ENCODE measurements at regions not wholly inside any gene's neighbourhood (a gene's known extent, or its start where the extent isn't known, plus 50 kb on each side); places are given as distances from the start of the nearest gene placed in this dataset.

GRCh38 chr13:75216038-75216437 is 265.9 kb downstream of the TBC1D4 start:
- ATAC-seq, result no peak
- no peak for DNase-seq

GRCh38 chr13:75214846-75215245 is 267.1 kb downstream of the TBC1D4 start:
- Histone ChIP-seq H3K27me3 (ENCODE audit: control insufficient read depth, insufficient read depth) (no peaks in the 10 kb centered on the region), H3K9me3 (ENCODE audit: control insufficient read depth, low read length) (no peaks in the 10 kb centered on the region), H3K27ac (ENCODE audit: low read length) (no peak overlapping the region), H3K4me3 (ENCODE audit: low read length) (no peak overlapping the region), H3K4me1 (ENCODE audit: control insufficient read depth, insufficient read depth, low read length) (no peaks in the 10 kb centered on the region)
- WGBS, result 97% methylated on average over 2 of the region's 2 CpGs
- ATAC-seq (no peak), DNase-seq (no peak)
- intact Hi-C loops (cut with DNase I), result no loop called here

More at GRCh38 chr13:75216038-75216437, 265.9 kb downstream of the TBC1D4 start:
- no peaks in the 10 kb centered on the region for H3K27me3 ChIP-seq (ENCODE audit: control insufficient read depth, insufficient read depth)
- H3K4me1 ChIP-seq (ENCODE audit: control insufficient read depth, insufficient read depth, low read length), result no peaks in the 10 kb centered on the region
- H3K4me3 ChIP-seq (ENCODE audit: low read length), result no peak overlapping the region
- no peak overlapping the region for H3K27ac ChIP-seq (ENCODE audit: low read length)
- WGBS, result 28% methylated on average over 7 of the region's 7 CpGs
- H3K9me3 ChIP-seq (ENCODE audit: control insufficient read depth, low read length), result no peaks in the 10 kb centered on the region
- intact Hi-C loops (cut with DNase I), result no loop called here

GRCh38 chr13:75202981-75203380 is 279.0 kb downstream of the TBC1D4 start:
- no peaks in the 10 kb centered on the region for H3K4me1 ChIP-seq (ENCODE audit: control insufficient read depth, insufficient read depth, low read length)
- DNase-seq (no peak), ATAC-seq (no peak)
- H3K4me3 ChIP-seq (ENCODE audit: low read length), result no peak overlapping the region
- no peaks in the 10 kb centered on the region for H3K9me3 ChIP-seq (ENCODE audit: control insufficient read depth, low read length)
- WGBS, result 96% methylated on average over 3 of the region's 3 CpGs
- no peak overlapping the region for H3K27ac ChIP-seq (ENCODE audit: low read length)
- no peaks in the 10 kb centered on the region for H3K27me3 ChIP-seq (ENCODE audit: control insufficient read depth, insufficient read depth)
- intact Hi-C loops (cut with DNase I), result no loop called here

- peak; percentile 22 to 54 (median 41) for DNase-seq
- H3K27ac ChIP-seq (ENCODE audit: low read length), result no peak overlapping the region
Observed at GRCh38 chr13:75197803-75198202, 284.2 kb downstream of the TBC1D4 start.

GRCh38 chr13:75196147-75196837 is 285.7 kb downstream of the TBC1D4 start:
- no peak for DNase-seq
- H3K27me3 ChIP-seq (ENCODE audit: control insufficient read depth, insufficient read depth), result no peaks in the 10 kb centered on the region
- H3K9me3 ChIP-seq (ENCODE audit: control insufficient read depth, low read length), result no peaks in the 10 kb centered on the region
- no peak overlapping the region for H3K4me3 ChIP-seq (ENCODE audit: low read length)
- peak in 1 of 2 donors; percentile 30 for ATAC-seq
- peaks cover 5% of the 10 kb centered on the region for H3K4me1 ChIP-seq (ENCODE audit: control insufficient read depth, insufficient read depth, low read length)
- H3K27ac ChIP-seq (ENCODE audit: low read length), result no peak overlapping the region
- 45% methylated on average over 4 of the region's 4 CpGs for WGBS
- intact Hi-C loops (cut with DNase I), result no loop called here

More at GRCh38 chr13:75197803-75198202, 284.2 kb downstream of the TBC1D4 start:
- Histone ChIP-seq H3K9me3 (ENCODE audit: control insufficient read depth, low read length) (no peaks in the 10 kb centered on the region), H3K4me3 (ENCODE audit: low read length) (no peak overlapping the region), H3K27me3 (ENCODE audit: control insufficient read depth, insufficient read depth) (no peaks in the 10 kb centered on the region), H3K4me1 (ENCODE audit: control insufficient read depth, insufficient read depth, low read length) (peaks cover 5% of the 10 kb centered on the region)
- no peak for ATAC-seq
- intact Hi-C loops (cut with DNase I), result no loop called here
- 25% methylated on average over 4 of the region's 4 CpGs for WGBS

GRCh38 chr13:75195495-75196146 is 286.3 kb downstream of the TBC1D4 start:
- Histone ChIP-seq H3K27ac (ENCODE audit: low read length) (peak overlapping the region; percentile 60), H3K4me1 (ENCODE audit: control insufficient read depth, insufficient read depth, low read length) (peaks cover 5% of the 10 kb centered on the region), H3K9me3 (ENCODE audit: control insufficient read depth, low read length) (no peaks in the 10 kb centered on the region), H3K27me3 (ENCODE audit: control insufficient read depth, insufficient read depth) (no peaks in the 10 kb centered on the region), H3K4me3 (ENCODE audit: low read length) (no peak overlapping the region)
- ATAC-seq, result peak; percentile 30 to 58
- intact Hi-C loops (cut with DNase I), result no loop called here
- DNase-seq, result peak in 2 of 3 donors; percentile 23 to 62
- WGBS, result 54% methylated on average over 7 of the region's 7 CpGs

GRCh38 chr13:75194717-75195462 is 287.1 kb downstream of the TBC1D4 start:
- intact Hi-C loops (cut with DNase I), result no loop called here
- Histone ChIP-seq H3K4me3 (ENCODE audit: low read length) (no peak overlapping the region), H3K9me3 (ENCODE audit: control insufficient read depth, low read length) (no peaks in the 10 kb centered on the region), H3K4me1 (ENCODE audit: control insufficient read depth, insufficient read depth, low read length) (peaks cover 5% of the 10 kb centered on the region), H3K27me3 (ENCODE audit: control insufficient read depth, insufficient read depth) (no peaks in the 10 kb centered on the region), H3K27ac (ENCODE audit: low read length) (peak overlapping the region; percentile 89)
- WGBS, result 34% methylated on average over 5 of the region's 5 CpGs
- ATAC-seq, result peak; percentile 87 to 93
- peak in 2 of 3 donors; percentile 43 to 61 for DNase-seq

- no peak overlapping the region for H3K27ac ChIP-seq (ENCODE audit: low read length)
- WGBS, result 9% methylated on average over 2 of the region's 2 CpGs
- ATAC-seq, result peak in 1 of 2 donors; percentile 24
- H3K27me3 ChIP-seq (ENCODE audit: control insufficient read depth, insufficient read depth), result no peaks in the 10 kb centered on the region
- peaks cover 3% of the 10 kb centered on the region for H3K4me1 ChIP-seq (ENCODE audit: control insufficient read depth, insufficient read depth, low read length)
- H3K4me3 ChIP-seq (ENCODE audit: low read length), result no peak overlapping the region
- peak in 1 of 3 donors; percentile 38 for DNase-seq
- H3K9me3 ChIP-seq (ENCODE audit: control insufficient read depth, low read length), result no peaks in the 10 kb centered on the region
- intact Hi-C loops (cut with DNase I), result no loop called here
Observed at GRCh38 chr13:75186379-75186778, 295.6 kb downstream of the TBC1D4 start.

- no peak overlapping the region for H3K27ac ChIP-seq (ENCODE audit: low read length)
- H3K4me1 ChIP-seq (ENCODE audit: control insufficient read depth, insufficient read depth, low read length), result peaks cover 3% of the 10 kb centered on the region
- ATAC-seq, result peak; percentile 77 to 80
- DNase-seq, result no peak
- no peak overlapping the region for H3K4me3 ChIP-seq (ENCODE audit: low read length)
- H3K27me3 ChIP-seq (ENCODE audit: control insufficient read depth, insufficient read depth), result no peaks in the 10 kb centered on the region
- no peaks in the 10 kb centered on the region for H3K9me3 ChIP-seq (ENCODE audit: control insufficient read depth, low read length)
- intact Hi-C loops (cut with DNase I), result no loop called here
- 26% methylated on average over 2 of the region's 2 CpGs for WGBS
Observed at GRCh38 chr13:75181906-75182305, 300.1 kb downstream of the TBC1D4 start.

- Histone ChIP-seq H3K9me3 (ENCODE audit: control insufficient read depth, low read length) (no peaks in the 10 kb centered on the region), H3K27ac (ENCODE audit: low read length) (no peak overlapping the region), H3K4me1 (ENCODE audit: control insufficient read depth, insufficient read depth, low read length) (no peaks in the 10 kb centered on the region), H3K27me3 (ENCODE audit: control insufficient read depth, insufficient read depth) (no peaks in the 10 kb centered on the region), H3K4me3 (ENCODE audit: low read length) (no peak overlapping the region)
- ATAC-seq (no peak), DNase-seq (no peak)
- intact Hi-C loops (cut with DNase I), result no loop called here
- WGBS, result 84% methylated on average over 1 of the region's 1 CpG
Observed at GRCh38 chr13:75180805-75181455, 301.0 kb downstream of the TBC1D4 start.

Data from right cardiac atrium (tissue), 5 donors.